Left ventricle myocardium inferior (tissue), 1 donor: ENCODE measurements at regions not wholly inside any gene's neighbourhood (a gene's known extent, or its start where the extent isn't known, plus 50 kb on each side); places are given as distances from the start of the nearest gene placed in this dataset.

Experiments used
- DNase-seq: peaks from one replicate; pipeline ENCODE4 v3.0.0-alpha.2; 2020
- H3K27ac ChIP-seq: fragments of 200-600 bp; replicated peaks from 2 replicates; pipeline ENCODE4 v1.8.0; 2021
- H3K27me3 ChIP-seq: fragments of 200-600 bp; 2 replicates; pipeline ENCODE4 v1.8.0; 2021; ENCODE audit warnings: low read depth
- H3K36me3 ChIP-seq: fragments of 200-600 bp; 2 replicates; pipeline ENCODE4 v1.8.0; 2021
- H3K4me1 ChIP-seq: fragments of 200-600 bp; 2 replicates; pipeline ENCODE4 v1.8.0; 2021
- H3K4me3 ChIP-seq: fragments of 200-600 bp; 2 replicates; pipeline ENCODE4 v1.8.0; 2021; ENCODE audit warnings: mild to moderate bottlenecking, moderate library complexity
- H3K9me3 ChIP-seq: fragments of 200-600 bp; replicated peaks from 2 replicates; pipeline ENCODE4 v1.8.0; 2021
- CTCF ChIP-seq: fragments of 200-600 bp; IDR thresholded peaks from 2 replicates; pipeline ENCODE4 v1.8.0; 2021; ENCODE audit warnings: antibody characterized with exemption, mild to moderate bottlenecking, borderline replicate concordance
- intact Hi-C: fragments of 100-400 bp; cut with micrococcal nuclease; formaldehyde crosslinking; loops from one replicate; pipeline ENCODE4 v1.11.0; 2022
- donor health status: DM: no; HTN: yes; CAD: no; lungs with severe emphysema.

- H3K9me3 ChIP-seq, result no peaks in the 10 kb centered on the region
- no peak overlapping the region for H3K27ac ChIP-seq
- no peak overlapping the region for H3K4me3 ChIP-seq
- peaks cover 12% of the 10 kb centered on the region for H3K4me1 ChIP-seq
- no peak for TF ChIP-seq CTCF
- no peaks in the 10 kb centered on the region for H3K36me3 ChIP-seq
- no peak for DNase-seq
- intact Hi-C loops, result no loop called here
- no peaks in the 10 kb centered on the region for H3K27me3 ChIP-seq
Observed at GRCh38 chr10:43781480-43782361, 133.0 kb upstream of the ZNF32 start.

- Histone ChIP-seq H3K36me3 (no peaks in the 10 kb centered on the region), H3K9me3 (no peaks in the 10 kb centered on the region), H3K4me3 (no peak overlapping the region), H3K27me3 (no peaks in the 10 kb centered on the region), H3K4me1 (peaks cover 9% of the 10 kb centered on the region), H3K27ac (no peak overlapping the region)
- TF ChIP-seq CTCF, result no peak
- intact Hi-C loops, result no loop called here
- no peak for DNase-seq
Observed at GRCh38 chr10:43778571-43778970, 129.9 kb upstream of the ZNF32 start.

- no peak for DNase-seq
- Histone ChIP-seq H3K4me3 (no peak overlapping the region), H3K4me1 (no peaks in the 10 kb centered on the region), H3K27ac (no peak overlapping the region), H3K36me3 (no peaks in the 10 kb centered on the region), H3K9me3 (peaks cover 6% of the 10 kb centered on the region), H3K27me3 (no peaks in the 10 kb centered on the region)
- intact Hi-C loops, result no loop called here
- TF ChIP-seq CTCF, result no peak
Observed at GRCh38 chr10:43775384-43775783, 126.7 kb upstream of the ZNF32 start.

GRCh38 chr10:43774234-43774769, 125.6 kb upstream of the ZNF32 start:
- no peak for TF ChIP-seq CTCF
- DNase-seq, result no peak
- peaks cover 6% of the 10 kb centered on the region for H3K9me3 ChIP-seq
- H3K36me3 ChIP-seq, result no peaks in the 10 kb centered on the region
- H3K27ac ChIP-seq, result no peak overlapping the region
- H3K4me1 ChIP-seq, result no peaks in the 10 kb centered on the region
- H3K27me3 ChIP-seq, result no peaks in the 10 kb centered on the region
- intact Hi-C loops, result no loop called here
- H3K4me3 ChIP-seq, result no peak overlapping the region

GRCh38 chr10:43773736-43774135, 125.1 kb upstream of the ZNF32 start:
- H3K36me3 ChIP-seq, result no peaks in the 10 kb centered on the region
- no peak overlapping the region for H3K27ac ChIP-seq
- no peak overlapping the region for H3K4me3 ChIP-seq
- H3K9me3 ChIP-seq, result peaks cover 7% of the 10 kb centered on the region
- TF ChIP-seq CTCF, result no peak
- no peaks in the 10 kb centered on the region for H3K4me1 ChIP-seq
- DNase-seq, result no peak
- H3K27me3 ChIP-seq, result no peaks in the 10 kb centered on the region
- intact Hi-C loops, result no loop called here
